Endothelial cell of umbilical vein (primary cell): ENCODE measurements at regions not wholly inside any gene's neighbourhood (a gene's known extent, or its start where the extent isn't known, plus 50 kb on each side); places are given as distances from the start of the nearest gene placed in this dataset.

ENCODE experiments used
- BruUV-seq: library from RNA; stranded (reverse); fragments of 400-500 nt; replicated peaks from 2 replicates; lab custom pipeline; 2021; lab: Mats Ljungman, UMichigan
- CTCF ChIA-PET: fragments of 300-600, 350-600 bp; sonication (Branson Sonifier 250); formaldehyde crosslinking; loops from one replicate; lab custom pipeline; 2021; ENCODE audit warnings: antibody characterized with exemption, inconsistent platforms; lab: Charles Lee
- POLR2A ChIA-PET: fragments of 300-600, 350-600 bp; sonication (Branson Sonifier 250); formaldehyde crosslinking; loops from one replicate; lab custom pipeline; 2021; ENCODE audit warnings: antibody characterized with exemption, inconsistent platforms; lab: Charles Lee
- DNase-seq: peaks from one replicate; pipeline ENCODE4 v3.0.0-alpha.2; 2011; ENCODE audit warnings: low read depth, low spot score
- FAIRE-seq: peaks from 2 replicates; lab custom pipeline; 2011; peaks lifted over from hg19 to GRCh38; lab: Jason Lieb, UNC
- H2AFZ ChIP-seq: 2 replicates; pipeline ENCODE4 v1.6.0; 2012; ENCODE audit warnings: low read depth, low read length, control low read depth, inconsistent platforms
- H3K27ac ChIP-seq: 2 replicates; pipeline ENCODE4 v1.5.1; 2011; ENCODE audit warnings: low read depth, mild to moderate bottlenecking, control low read depth, low read length, moderate library complexity; ENCODE audit not compliant: insufficient read depth
- H3K27me3 ChIP-seq, 2 experiments: 2 replicates each; pipeline versions ENCODE4 v1.6.0 to v1.6.1; 2011; ENCODE audit warnings: low read length in 2 of 2, mixed read lengths in 1 of 2; ENCODE audit not compliant: control insufficient read depth in 2 of 2, insufficient read depth in 2 of 2
- H3K36me3 ChIP-seq, 2 experiments: 2 replicates in 1 of 2; 3 replicates in 1 of 2; pipeline ENCODE4 v1.5.1; 2011; ENCODE audit warnings: low read length in 2 of 2, mild to moderate bottlenecking in 1 of 2, moderate library complexity in 1 of 2; ENCODE audit not compliant: control insufficient read depth in 2 of 2, insufficient read depth in 2 of 2; ENCODE audit errors: extremely low read depth in 1 of 2
- H3K4me1 ChIP-seq: 3 replicates; pipeline ENCODE4 v1.5.1; 2011; ENCODE audit warnings: mild to moderate bottlenecking, low read length; ENCODE audit not compliant: control insufficient read depth, insufficient read depth; ENCODE audit errors: extremely low read depth
- H3K4me2 ChIP-seq: 2 replicates; pipeline ENCODE4 v1.6.1; 2011; ENCODE audit warnings: low read length, control low read depth, mixed read lengths; ENCODE audit not compliant: insufficient read depth
- H3K4me3 ChIP-seq, 3 experiments: fragments of 200-600 bp in 1 of 3; sonication (generic), shearing (Covaris generic) in 1 of 3; replicated peaks in 1 of 3; 2 replicates each; pipeline ENCODE4 v1.5.1; 2011 to 2016; ENCODE audit warnings: control low read depth in 3 of 3, low read length in 3 of 3, mild to moderate bottlenecking in 2 of 3, inconsistent platforms in 1 of 3, low read depth in 1 of 3, moderate library complexity in 1 of 3; ENCODE audit not compliant: insufficient read depth in 1 of 3
- H3K79me2 ChIP-seq: 2 replicates; pipeline ENCODE4 v1.6.0; 2012; ENCODE audit warnings: low read length, inconsistent platforms; ENCODE audit not compliant: control insufficient read depth, insufficient read depth
- H3K9ac ChIP-seq: replicated peaks from 2 replicates; pipeline ENCODE3; 2011; ENCODE audit warnings: low read length, control low read depth; ENCODE audit not compliant: insufficient read depth; ENCODE audit errors: extremely low read depth
- H3K9me1 ChIP-seq: replicated peaks from 3 replicates; pipeline ENCODE4 v1.6.0; 2011; ENCODE audit warnings: mild to moderate bottlenecking, low read length; ENCODE audit not compliant: control insufficient read depth, insufficient read depth; ENCODE audit errors: extremely low read depth
- H3K9me3 ChIP-seq: replicated peaks from 2 replicates; pipeline ENCODE4 v1.5.1; 2012; ENCODE audit warnings: low read length, inconsistent platforms; ENCODE audit not compliant: control insufficient read depth, insufficient read depth
- H4K20me1 ChIP-seq: replicated peaks from 2 replicates; pipeline ENCODE3; 2011; ENCODE audit warnings: mild to moderate bottlenecking, low read length; ENCODE audit not compliant: control insufficient read depth, insufficient read depth; ENCODE audit errors: extremely low read depth
- CTCF ChIP-seq, 2 donors: IDR thresholded peaks; 1 replicate in 1 of 2; 2 replicates in 1 of 2; pipeline ENCODE4 v1.5.1; 2011; ENCODE audit warnings: low read length in 2 of 2, mild to moderate bottlenecking in 2 of 2, moderate library complexity in 2 of 2, control low read depth in 1 of 2, inconsistent platforms in 1 of 2, low read depth in 1 of 2; ENCODE audit not compliant: insufficient read depth in 1 of 2; ENCODE audit errors: extremely low read depth in 1 of 2
- EZH2 ChIP-seq: IDR thresholded peaks from 2 replicates; pipeline ENCODE4 v1.6.1; 2012; ENCODE audit warnings: borderline replicate concordance, low read depth, mild to moderate bottlenecking, moderate library complexity, low read length, inconsistent platforms; ENCODE audit not compliant: severe bottlenecking
- FOS ChIP-seq: IDR thresholded peaks from 2 replicates; pipeline ENCODE4 v1.6.1; 2011; ENCODE audit warnings: mild to moderate bottlenecking, low read length, moderate library complexity, borderline replicate concordance; ENCODE audit not compliant: insufficient read depth
- GATA2 ChIP-seq: IDR thresholded peaks from 2 replicates; pipeline ENCODE4 v1.7.0; 2011; ENCODE audit warnings: low read depth, mild to moderate bottlenecking, moderate library complexity, mixed read lengths, low read length; ENCODE audit not compliant: insufficient read length, insufficient read depth
- JUN ChIP-seq: IDR thresholded peaks from 2 replicates; pipeline ENCODE4 v1.6.1; 2011; ENCODE audit warnings: borderline replicate concordance, low read depth; ENCODE audit not compliant: insufficient read length, insufficient read depth
- MAX ChIP-seq: IDR thresholded peaks from 2 replicates; pipeline ENCODE4 v1.6.1; 2011; ENCODE audit not compliant: insufficient read depth, insufficient read length
- MYC ChIP-seq: IDR thresholded peaks from one replicate; pipeline ENCODE4 v1.6.1; 2011; ENCODE audit warnings: mild to moderate bottlenecking, low read depth, low read length
- POLR2A ChIP-seq: IDR thresholded peaks from 2 replicates; pipeline ENCODE4 v1.6.1; 2012; ENCODE audit warnings: low read depth, mild to moderate bottlenecking, control low read depth, low read length
- POLR2AphosphoS5 ChIP-seq: IDR thresholded peaks from 2 replicates; pipeline ENCODE4 v1.6.1; 2012; ENCODE audit warnings: low read depth, mild to moderate bottlenecking, control low read depth, low read length, moderate library complexity; ENCODE audit not compliant: insufficient read depth
- dilution Hi-C: fragments of 300-500 bp; cut with MboI; formaldehyde crosslinking; loops from one replicate; pipeline ENCODE4 v1.15.0; 2019; ENCODE audit warnings: low sequenced_read_pairs; ENCODE audit not compliant: extremely low pct_ligation_motif_present
- intact Hi-C: fragments of 100-400 bp; cut with micrococcal nuclease; formaldehyde crosslinking; loops from one replicate; pipeline ENCODE4 v1.10.0; 2022

GRCh38 chr3:30236011-30236410 is 370.4 kb upstream of the TGFBR2 start:
- H3K4me2 ChIP-seq: no peak overlapping the region
- no peak for DNase-seq
- dilution Hi-C loops: no loop called here
- BruUV-seq: no TSS peak
- no peak overlapping the region for H3K4me3 ChIP-seq
- ChIA-PET CTCF (interaction anchor here (0.9 to 1.0 kb wide), 2 partner anchors 13 to 37 kb away, joined by 3 read pairs; no protein-coding TSS in a partner anchor), POLR2A (no interaction called here)
- H3K9ac ChIP-seq: no peak overlapping the region
- no peaks in the 10 kb centered on the region for H3K9me3 ChIP-seq
- no peak overlapping the region for H2AFZ ChIP-seq
- H3K36me3 ChIP-seq: no peaks in the 10 kb centered on the region
- no peaks in the 10 kb centered on the region for H3K79me2 ChIP-seq
- TF ChIP-seq FOS (no peak), EZH2 (no peak), MAX (no peak), POLR2AphosphoS5 (no peak), GATA2 (no peak), POLR2A (no peak), CTCF (IDR thresholded peaks at IDR 0.05; ENCODE audit: extremely low read depth in 1 of 2, insufficient read depth in 1 of 2, low read depth in 1 of 2, low read length in 2 of 2) (no peak), MYC (no peak), JUN (no peak)
- H3K9me1 ChIP-seq: no peaks in the 10 kb centered on the region
- intact Hi-C loops: no loop called here
- no peak overlapping the region for H3K27ac ChIP-seq
- no peak for FAIRE-seq
- H4K20me1 ChIP-seq: no peaks in the 10 kb centered on the region
- H3K27me3 ChIP-seq: no peaks in the 10 kb centered on the region
- H3K4me1 ChIP-seq: peaks cover 14% of the 10 kb centered on the region
